AG10803 (cell line): ENCODE measurements at regions not wholly inside any gene's neighbourhood (a gene's known extent, or its start where the extent isn't known, plus 50 kb on each side); places are given as distances from the start of the nearest gene placed in this dataset.

Experiments
- DNase-seq: peaks from one replicate; pipeline ENCODE4 v3.0.0; 2010; ENCODE audit warnings: low read depth
- H3K4me3 ChIP-seq: 2 replicates; pipeline ENCODE4 v1.5.1; 2011; ENCODE audit warnings: mild to moderate bottlenecking, low read length, control low read depth
- CTCF ChIP-seq: conservative IDR thresholded peaks from 2 replicates; pipeline ENCODE4 v1.5.1; 2011; ENCODE audit warnings: mild to moderate bottlenecking, low read length, control low read depth, inconsistent platforms

- DNase-seq, result no peak
- TF ChIP-seq CTCF, result no peak
- H3K4me3 ChIP-seq, result no peak overlapping the region
Measured at GRCh38 chr9:80410106-80410505, 838.3 kb downstream of the TLE4 start.

DNA sequence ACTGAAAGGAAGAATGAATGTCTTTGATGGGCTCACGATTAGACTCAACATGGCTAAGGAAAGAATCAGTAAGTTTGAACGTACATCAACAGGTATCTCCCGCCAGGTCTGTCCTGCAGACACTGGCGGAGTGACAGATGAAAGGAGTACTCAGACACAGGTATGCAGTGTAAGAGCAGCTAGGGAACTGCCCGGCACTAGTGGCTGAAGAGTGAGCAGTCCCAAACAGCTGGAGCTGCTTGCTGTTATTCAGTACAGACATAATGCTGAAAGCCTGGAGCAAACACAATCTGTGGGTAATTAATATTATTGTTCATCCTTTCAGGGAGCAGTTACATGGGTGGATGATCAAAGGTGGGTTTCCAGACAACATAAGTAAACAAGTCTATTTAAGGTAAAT, 835.5 kb downstream of the TLE4 start:
- no peak for TF ChIP-seq CTCF
- no peak overlapping the region for H3K4me3 ChIP-seq
- DNase-seq, result no peak

GRCh38 chr9:80401243-80401642, 829.5 kb downstream of the TLE4 start:
- no peak for TF ChIP-seq CTCF
- DNase-seq, result no peak
- no peak overlapping the region for H3K4me3 ChIP-seq

GRCh38 chr9:80400624-80401230, 829.0 kb downstream of the TLE4 start:
- no peak for DNase-seq
- no peak overlapping the region for H3K4me3 ChIP-seq
- no peak for TF ChIP-seq CTCF

- no peak for TF ChIP-seq CTCF
- DNase-seq, result no peak
- no peak overlapping the region for H3K4me3 ChIP-seq
Measured at GRCh38 chr9:80399606-80400005, 827.8 kb downstream of the TLE4 start.

- no peak for TF ChIP-seq CTCF
- H3K4me3 ChIP-seq, result no peak overlapping the region
- DNase-seq, result no peak
Measured at GRCh38 chr9:80387828-80388227, 816.1 kb downstream of the TLE4 start.

GRCh38 chr9:80385246-80385645, 813.5 kb downstream of the TLE4 start:
- TF ChIP-seq CTCF, result no peak
- no peak for DNase-seq
- no peak overlapping the region for H3K4me3 ChIP-seq
